Transverse colon (tissue), 4 donors: ENCODE measurements at regions not wholly inside any gene's neighbourhood (a gene's known extent, or its start where the extent isn't known, plus 50 kb on each side); places are given as distances from the start of the nearest gene placed in this dataset.
"Not testable (repeated sequence)": the region's sequence is repeated elsewhere in the genome, so short reads cannot be mapped to it uniquely, and the experiment has no call there.

ENCODE experiments used
- DNase-seq: peaks from one replicate; pipeline ENCODE4 v3.0.0-alpha.2; 2019
- H3K27ac ChIP-seq, 4 donors: fragments of 200-600 bp; sonication (generic); 2 replicates each; pipeline ENCODE4 v1.5.1; 2016 to 2018; ENCODE audit warnings: inconsistent platforms in 4 of 4
- H3K27me3 ChIP-seq: fragments of 200-600 bp; sonication (generic); 2 replicates; pipeline ENCODE4 v1.5.1; 2017; ENCODE audit warnings: inconsistent platforms
- H3K36me3 ChIP-seq, 4 donors: fragments of 200-600 bp; sonication (generic); 2 replicates each; pipeline ENCODE4 v1.5.1; 2017 to 2019; ENCODE audit warnings: inconsistent platforms in 4 of 4
- H3K4me1 ChIP-seq, 4 donors: fragments of 200-600 bp; sonication (generic); 2 replicates each; pipeline ENCODE4 v1.5.1; 2017 to 2020; ENCODE audit warnings: inconsistent platforms in 4 of 4
- H3K4me3 ChIP-seq, 4 donors: fragments of 200-600 bp; sonication (generic); 1 replicate in 1 of 4; 2 replicates in 3 of 4; pipeline versions ENCODE4 v1.5.1 to v1.6.1; 2017 to 2019; ENCODE audit warnings: inconsistent platforms in 4 of 4
- H3K9me3 ChIP-seq, 2 donors: fragments of 200-600 bp; sonication (generic); 2 replicates each; pipeline ENCODE4 v1.5.1; 2017 to 2019; ENCODE audit warnings: inconsistent platforms in 2 of 2
- CTCF ChIP-seq, 5 experiments: fragments of 200-600 bp in 3 of 5; fragments of 450-650 bp in 2 of 5; sonication (generic) in 3 of 5; IDR thresholded peaks; 1 replicate in 2 of 5; 2 replicates in 3 of 5; pipeline ENCODE4 v1.5.1; 2016 to 2017; ENCODE audit warnings: antibody characterized with exemption in 5 of 5, inconsistent platforms in 3 of 5, mild to moderate bottlenecking in 2 of 5, moderate library complexity in 1 of 5
- EP300 ChIP-seq: sonication (generic); formaldehyde crosslinking; IDR thresholded peaks from one replicate; pipeline ENCODE4 v1.6.1; 2017; ENCODE audit warnings: antibody characterized with exemption, low read depth
- POLR2A ChIP-seq: fragments of 450-650 bp; IDR thresholded peaks from one replicate; pipeline ENCODE4 v1.6.1; 2016; ENCODE audit warnings: antibody characterized with exemption, mild to moderate bottlenecking, moderate library complexity
- POLR2AphosphoS5 ChIP-seq, 3 donors: sonication (generic); formaldehyde crosslinking; IDR thresholded peaks; one replicate each; pipeline ENCODE4 v1.6.1; 2016; ENCODE audit warnings: antibody characterized with exemption in 3 of 3
- WGBS, 2 donors: methylation state at CpG; one replicate each; pipeline ENCODE4 v1.1.5; 2018; ENCODE audit warnings: low coverage in 1 of 2; 5-methylcytosine and 5-hydroxymethylcytosine counted together
- in situ Hi-C, 4 donors: fragments of 200-750 bp; cut with MboI; loops; one replicate each; pipeline versions ENCODE4 v1.15.0 to v1.15.1; 2017; ENCODE audit warnings: low sequenced_read_pairs in 3 of 4, low pct_ligation_motif_present in 1 of 4, low pct_unique_long_range_greater_than_20kb in 1 of 4
- intact Hi-C: fragments of 100-400 bp; cut with DNase I; formaldehyde crosslinking; loops from one replicate; pipeline ENCODE4 v1.15.1; 2023; ENCODE audit warnings: low total_unique reads

GRCh38 chr14:41532255-41532654, 74.4 kb upstream of the LRFN5 start:
- Histone ChIP-seq H3K9me3 (peaks cover 4 to 5% of the 10 kb centered on the region in 2 donors), H3K4me1 (no peaks in the 10 kb centered on the region), H3K36me3 (no peaks in the 10 kb centered on the region), H3K27me3 (no peaks in the 10 kb centered on the region), H3K4me3 (no peak overlapping the region), H3K27ac (no peak overlapping the region)
- intact Hi-C loops: no loop called here
- in situ Hi-C loops: no loop called here
- TF ChIP-seq CTCF (IDR thresholded peaks at IDR 0.05): no peak
- TF ChIP-seq POLR2AphosphoS5 (IDR thresholded peaks at IDR 0.05): no peak
- no peak for TF ChIP-seq EP300
- no peak for TF ChIP-seq POLR2A
- no peak for DNase-seq
- WGBS, 2 donors: 66 to 73% methylated on average over 2 of the region's 2 CpGs

GRCh38 chr14:41521891-41522290, 84.8 kb upstream of the LRFN5 start:
- DNase-seq: no peak
- TF ChIP-seq POLR2A (no peak), EP300 (no peak), CTCF (IDR thresholded peaks at IDR 0.05) (no peak), POLR2AphosphoS5 (IDR thresholded peaks at IDR 0.05) (no peak)
- H3K9me3 ChIP-seq: no peaks in the 10 kb centered on the region
- no peaks in the 10 kb centered on the region for H3K27me3 ChIP-seq
- no peaks in the 10 kb centered on the region for H3K36me3 ChIP-seq
- WGBS, 2 donors: 25 to 50% methylated on average over 1 of the region's 1 CpG
- in situ Hi-C loops (no loop called here), intact Hi-C loops (no loop called here)
- H3K4me3 ChIP-seq: no peak overlapping the region
- H3K4me1 ChIP-seq: no peaks in the 10 kb centered on the region
- no peak overlapping the region for H3K27ac ChIP-seq

- in situ Hi-C loops, intact Hi-C loops, H3K27me3 ChIP-seq, H3K27ac ChIP-seq, H3K4me3 ChIP-seq, H3K36me3 ChIP-seq, H3K4me1 ChIP-seq, DNase-seq, H3K9me3 ChIP-seq: not testable (repeated sequence)
- WGBS, 2 donors: 86% methylated on average over 11 of the region's 11 CpGs; no CpG with 5 or more reads in 1 of the 2 donors
These were observed 88.6 kb upstream of the LRFN5 start for GRCh38 chr14:41518030-41518429.

GRCh38 chr14:41506552-41506951, 100.1 kb upstream of the LRFN5 start:
- H3K4me3 ChIP-seq: no peak overlapping the region
- WGBS, 2 donors: 51 to 54% methylated on average over 2 of the region's 2 CpGs
- intact Hi-C loops (no loop called here), in situ Hi-C loops (no loop called here)
- no peaks in the 10 kb centered on the region for H3K27me3 ChIP-seq
- no peaks in the 10 kb centered on the region for H3K4me1 ChIP-seq
- H3K9me3 ChIP-seq: peaks cover 0 to 5% of the 10 kb centered on the region in 2 donors
- H3K36me3 ChIP-seq: no peaks in the 10 kb centered on the region
- no peak for TF ChIP-seq POLR2AphosphoS5 (IDR thresholded peaks at IDR 0.05)
- TF ChIP-seq EP300: no peak
- no peak for TF ChIP-seq CTCF (IDR thresholded peaks at IDR 0.05)
- TF ChIP-seq POLR2A: no peak
- no peak overlapping the region for H3K27ac ChIP-seq
- DNase-seq: no peak

GRCh38 chr14:41505491-41505890, 101.2 kb upstream of the LRFN5 start:
- 33 to 65% methylated on average over 1 to 2 of the region's 2 CpGs for WGBS, 2 donors
- Histone ChIP-seq H3K4me1 (no peaks in the 10 kb centered on the region), H3K36me3 (no peaks in the 10 kb centered on the region), H3K4me3 (no peak overlapping the region), H3K27me3 (no peaks in the 10 kb centered on the region), H3K27ac (no peak overlapping the region), H3K9me3 (peaks cover 0 to 5% of the 10 kb centered on the region in 2 donors)
- intact Hi-C loops (no loop called here), in situ Hi-C loops (no loop called here)
- DNase-seq: no peak
- TF ChIP-seq POLR2A: no peak
